ENCODE measurements at regions not wholly inside any gene's neighbourhood (a gene's known extent, or its start where the extent isn't known, plus 50 kb on each side); places are given as distances from the start of the nearest gene placed in this dataset.
A peak's percentile ranks its signal among the peaks of the same experiment; 100 is the strongest.

GRCh38 chr2:126518196-126518595 lies 137.8 kb upstream of the GYPC start:
- DNase-seq (no peak), ATAC-seq (no peak)
- no peaks in the 10 kb centered on the region for H3K36me3 ChIP-seq (ENCODE audit: low read depth)
- H3K4me3 ChIP-seq: no peak overlapping the region
- TF ChIP-seq CTCF (IDR thresholded peaks at IDR 0.05): no peak
- no peaks in the 10 kb centered on the region for H3K4me1 ChIP-seq (ENCODE audit: low read depth)
- no peaks in the 10 kb centered on the region for H3K9me3 ChIP-seq
- intact Hi-C loops (cut with DNase I, micrococcal nuclease): no loop called here

DNA sequence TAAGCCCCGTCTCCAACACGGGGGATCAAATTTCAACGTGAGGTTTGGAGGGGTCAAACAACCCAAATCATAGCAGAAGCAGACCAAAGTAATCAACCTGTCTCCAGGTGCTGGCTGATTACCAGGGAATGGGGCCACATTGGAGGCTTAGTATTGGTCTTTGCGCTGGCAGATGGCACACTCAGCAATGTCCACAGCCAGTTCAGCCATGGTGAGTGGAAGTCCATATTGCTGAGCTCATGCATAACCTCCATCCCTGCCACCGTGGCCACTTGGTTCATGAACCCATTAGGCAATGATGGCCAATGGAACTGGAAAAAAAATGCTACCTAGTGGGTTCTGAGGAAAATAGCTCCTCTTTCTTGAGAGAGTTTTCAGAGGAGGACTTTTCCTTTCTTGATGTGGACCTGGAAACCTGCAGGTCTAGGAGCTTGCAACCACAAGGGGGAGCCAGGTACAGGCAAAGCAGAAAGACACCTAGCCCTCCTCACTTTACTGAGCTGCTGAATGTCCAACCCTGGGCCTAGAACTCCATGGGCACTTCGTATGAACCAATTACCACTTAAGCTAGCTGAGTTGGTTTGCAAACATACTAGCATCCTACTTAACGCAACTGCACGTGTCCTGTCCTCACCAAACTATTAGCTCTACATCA lies 128.0 kb upstream of the GYPC start:
- no peaks in the 10 kb centered on the region for H3K9me3 ChIP-seq
- intact Hi-C loops (cut with DNase I, micrococcal nuclease): no loop called here
- peak; percentile 40 for TF ChIP-seq CTCF (IDR thresholded peaks at IDR 0.05)
- ATAC-seq: peak; percentile 70
- H3K4me3 ChIP-seq: no peak overlapping the region
- DNase-seq: peak in 2 of 3 donors; percentile 51 to 87
- H3K4me1 ChIP-seq (ENCODE audit: low read depth): no peaks in the 10 kb centered on the region
- H3K36me3 ChIP-seq (ENCODE audit: low read depth): no peaks in the 10 kb centered on the region

- Histone ChIP-seq H3K36me3 (ENCODE audit: low read depth) (no peaks in the 10 kb centered on the region), H3K4me3 (no peak overlapping the region), H3K4me1 (ENCODE audit: low read depth) (no peaks in the 10 kb centered on the region), H3K9me3 (no peaks in the 10 kb centered on the region)
- DNase-seq: no peak
- ATAC-seq: no peak
- intact Hi-C loops (cut with DNase I, micrococcal nuclease): no loop called here
- no peak for TF ChIP-seq CTCF (IDR thresholded peaks at IDR 0.05)
Measured at GRCh38 chr2:126531029-126531428, 124.9 kb upstream of the GYPC start.

GRCh38 chr2:126534478-126534877 lies 121.5 kb upstream of the GYPC start:
- no peaks in the 10 kb centered on the region for H3K9me3 ChIP-seq
- no peak for TF ChIP-seq CTCF (IDR thresholded peaks at IDR 0.05)
- DNase-seq: no peak
- H3K4me1 ChIP-seq (ENCODE audit: low read depth): no peaks in the 10 kb centered on the region
- intact Hi-C loops (cut with DNase I, micrococcal nuclease): no loop called here
- no peaks in the 10 kb centered on the region for H3K36me3 ChIP-seq (ENCODE audit: low read depth)
- no peak for ATAC-seq
- no peak overlapping the region for H3K4me3 ChIP-seq

GRCh38 chr2:126535408-126535807 lies 120.5 kb upstream of the GYPC start:
- H3K4me3 ChIP-seq: no peak overlapping the region
- intact Hi-C loops (cut with DNase I, micrococcal nuclease): no loop called here
- TF ChIP-seq CTCF (IDR thresholded peaks at IDR 0.05): no peak
- H3K36me3 ChIP-seq (ENCODE audit: low read depth): no peaks in the 10 kb centered on the region
- no peaks in the 10 kb centered on the region for H3K9me3 ChIP-seq
- no peaks in the 10 kb centered on the region for H3K4me1 ChIP-seq (ENCODE audit: low read depth)
- ATAC-seq (no peak), DNase-seq (no peak)

Measured in mucosa of descending colon (tissue), 3 donors.